HEK293 (cell line): ENCODE measurements at regions not wholly inside any gene's neighbourhood (a gene's known extent, or its start where the extent isn't known, plus 50 kb on each side); places are given as distances from the start of the nearest gene placed in this dataset.

ENCODE experiments used
- CTCF ChIA-PET: fragments of 350-600 bp; formaldehyde crosslinking; extraction: SDS; loops from one replicate; lab custom pipeline; 2021; ENCODE audit warnings: antibody characterized with exemption; lab: Yijun Ruan, JAX
- POLR2A ChIA-PET: fragments of 300-600 bp; formaldehyde crosslinking; extraction: SDS; loops from one replicate; lab custom pipeline; 2020; ENCODE audit warnings: antibody characterized with exemption, inconsistent platforms; lab: Yijun Ruan, JAX
- H3K27ac ChIP-seq: fragments of 200-500 bp; sonication (Bioruptor generic); 2 replicates; pipeline ENCODE4 v1.5.1; 2014; ENCODE audit warnings: low read depth, low read length, control low read depth, inconsistent platforms; ENCODE audit errors: extremely low read depth
- H3K36me3 ChIP-seq, 2 experiments: fragments of 200-500 bp in 1 of 2; sonication (Bioruptor generic) in 1 of 2; 1 replicate in 1 of 2; 2 replicates in 1 of 2; pipeline ENCODE4 v1.5.1; 2014 to 2017; ENCODE audit warnings: inconsistent platforms in 2 of 2, low read length in 2 of 2; ENCODE audit not compliant: control insufficient read depth in 2 of 2, insufficient read depth in 1 of 2
- H3K4me1 ChIP-seq: fragments of 200-500 bp; sonication (Bioruptor generic); 2 replicates; pipeline ENCODE4 v1.5.1; 2014; ENCODE audit warnings: mild to moderate bottlenecking, low read length, inconsistent platforms; ENCODE audit not compliant: control insufficient read depth, insufficient read depth
- H3K4me3 ChIP-seq: 2 replicates; pipeline ENCODE4 v1.5.1; 2011; ENCODE audit warnings: low read depth, mild to moderate bottlenecking, control low read depth, low read length, moderate library complexity
- H3K9me3 ChIP-seq: fragments of 200-500 bp; sonication (Bioruptor generic); 2 replicates; pipeline ENCODE4 v1.5.1; 2014; ENCODE audit warnings: low read depth, low read length, inconsistent platforms; ENCODE audit not compliant: control insufficient read depth, insufficient read depth
- BCL11B ChIP-seq: fragments of 450-650 bp; formaldehyde crosslinking; IDR thresholded peaks from 2 replicates; pipeline ENCODE4 v1.5.1; 2016; ENCODE audit warnings: low read depth, missing biosample characterization, missing genetic modification characterization
- GLI4 ChIP-seq: fragments of 450-650 bp; formaldehyde crosslinking; IDR thresholded peaks from 2 replicates; pipeline ENCODE4 v1.5.1; 2016; ENCODE audit warnings: missing biosample characterization, missing genetic modification characterization
- GLIS2 ChIP-seq: fragments of 450-650 bp; formaldehyde crosslinking; IDR thresholded peaks from 2 replicates; pipeline ENCODE4 v1.5.1; 2016; ENCODE audit warnings: missing biosample characterization, missing genetic modification characterization
- HOXC10 ChIP-seq: sonication (generic); formaldehyde crosslinking; IDR thresholded peaks from 2 replicates; pipeline ENCODE4 v1.8.1; 2023; ENCODE audit warnings: mild to moderate bottlenecking, missing genetic modification reagents
- KLF9 ChIP-seq: fragments of 450-650 bp; formaldehyde crosslinking; IDR thresholded peaks from 2 replicates; pipeline ENCODE4 v1.5.1; 2016; ENCODE audit warnings: missing biosample characterization, missing genetic modification characterization, low read depth
- SP7 ChIP-seq: fragments of 450-650 bp; formaldehyde crosslinking; IDR thresholded peaks from 2 replicates; pipeline ENCODE4 v1.5.1; 2016; ENCODE audit warnings: missing biosample characterization, missing genetic modification characterization
- ZFHX2 ChIP-seq: fragments of 450-650 bp; formaldehyde crosslinking; conservative IDR thresholded peaks from 2 replicates; pipeline ENCODE4 v1.5.1; 2016; ENCODE audit warnings: missing biosample characterization, missing genetic modification characterization
- ZFP3 ChIP-seq: fragments of 450-650 bp; formaldehyde crosslinking; IDR thresholded peaks from 2 replicates; pipeline ENCODE4 v1.5.1; 2016; ENCODE audit warnings: low read depth, missing biosample characterization, missing genetic modification characterization
- ZNF10 ChIP-seq: fragments of 450-650 bp; formaldehyde crosslinking; IDR thresholded peaks from 2 replicates; pipeline ENCODE4 v1.5.1; 2017; ENCODE audit warnings: missing biosample characterization, missing genetic modification characterization
- ZNF155 ChIP-seq: fragments of 450-650 bp; formaldehyde crosslinking; IDR thresholded peaks from 2 replicates; pipeline ENCODE4 v1.5.1; 2016; ENCODE audit warnings: missing biosample characterization, missing genetic modification characterization
- ZNF19 ChIP-seq: fragments of 450-650 bp; formaldehyde crosslinking; IDR thresholded peaks from 2 replicates; pipeline ENCODE4; 2016; ENCODE audit warnings: missing biosample characterization, missing genetic modification characterization, low read depth
- ZNF2 ChIP-seq: fragments of 450-650 bp; formaldehyde crosslinking; IDR thresholded peaks from 2 replicates; pipeline ENCODE4 v1.5.1; 2016; ENCODE audit warnings: missing biosample characterization, missing genetic modification characterization
- ZNF248 ChIP-seq: fragments of 450-650 bp; formaldehyde crosslinking; IDR thresholded peaks from 2 replicates; pipeline ENCODE4 v1.5.1; 2017; ENCODE audit warnings: missing biosample characterization, missing genetic modification characterization
- ZNF335 ChIP-seq: fragments of 450-650 bp; formaldehyde crosslinking; conservative IDR thresholded peaks from 2 replicates; pipeline ENCODE4 v1.5.1; 2016; ENCODE audit warnings: missing biosample characterization, missing genetic modification characterization
- ZNF366 ChIP-seq: fragments of 450-650 bp; formaldehyde crosslinking; conservative IDR thresholded peaks from 2 replicates; pipeline ENCODE4 v1.5.1; 2016; ENCODE audit warnings: missing biosample characterization, missing genetic modification characterization
- ZNF514 ChIP-seq: fragments of 450-650 bp; formaldehyde crosslinking; IDR thresholded peaks from 2 replicates; pipeline ENCODE4 v1.5.1; 2016; ENCODE audit warnings: missing biosample characterization, missing genetic modification characterization
- ZNF660 ChIP-seq: fragments of 450-650 bp; IDR thresholded peaks from 2 replicates; pipeline ENCODE4 v1.5.1; 2018; ENCODE audit warnings: missing biosample characterization, mild to moderate bottlenecking, missing genetic modification characterization
- ZSCAN23 ChIP-seq: fragments of 450-650 bp; formaldehyde crosslinking; IDR thresholded peaks from 2 replicates; pipeline ENCODE4 v1.5.1; 2016; ENCODE audit warnings: missing biosample characterization, missing genetic modification characterization
- TF ChIP-seq, protein P1 (sequence below): fragments of 450-650 bp; formaldehyde crosslinking; IDR thresholded peaks from 2 replicates; pipeline ENCODE4 v1.5.1; 2016; ENCODE audit warnings: missing biosample characterization, missing genetic modification characterization
- TF ChIP-seq, protein P2 (sequence below): fragments of 450-650 bp; formaldehyde crosslinking; IDR thresholded peaks from 2 replicates; pipeline ENCODE4 v1.5.1; 2016; ENCODE audit warnings: missing biosample characterization, missing genetic modification characterization, low read depth
- TF ChIP-seq, protein P3 (sequence below): fragments of 450-650 bp; formaldehyde crosslinking; IDR thresholded peaks from 2 replicates; pipeline ENCODE4 v1.5.1; 2016; ENCODE audit warnings: missing biosample characterization, missing genetic modification characterization, borderline replicate concordance
- TF ChIP-seq, protein P4 (sequence below): fragments of 450-650 bp; formaldehyde crosslinking; IDR thresholded peaks from 2 replicates; pipeline ENCODE4 v1.5.1; 2017; ENCODE audit warnings: missing biosample characterization, missing genetic modification characterization
- TF ChIP-seq, protein P5 (sequence below): fragments of 450-650 bp; formaldehyde crosslinking; IDR thresholded peaks from 2 replicates; pipeline ENCODE4 v1.5.1; 2016; ENCODE audit warnings: missing biosample characterization, missing genetic modification characterization
- TF ChIP-seq, protein P6 (sequence below): fragments of 450-650 bp; formaldehyde crosslinking; IDR thresholded peaks from 2 replicates; pipeline ENCODE4 v1.5.1; 2017; ENCODE audit warnings: missing biosample characterization, missing genetic modification characterization

DNA sequence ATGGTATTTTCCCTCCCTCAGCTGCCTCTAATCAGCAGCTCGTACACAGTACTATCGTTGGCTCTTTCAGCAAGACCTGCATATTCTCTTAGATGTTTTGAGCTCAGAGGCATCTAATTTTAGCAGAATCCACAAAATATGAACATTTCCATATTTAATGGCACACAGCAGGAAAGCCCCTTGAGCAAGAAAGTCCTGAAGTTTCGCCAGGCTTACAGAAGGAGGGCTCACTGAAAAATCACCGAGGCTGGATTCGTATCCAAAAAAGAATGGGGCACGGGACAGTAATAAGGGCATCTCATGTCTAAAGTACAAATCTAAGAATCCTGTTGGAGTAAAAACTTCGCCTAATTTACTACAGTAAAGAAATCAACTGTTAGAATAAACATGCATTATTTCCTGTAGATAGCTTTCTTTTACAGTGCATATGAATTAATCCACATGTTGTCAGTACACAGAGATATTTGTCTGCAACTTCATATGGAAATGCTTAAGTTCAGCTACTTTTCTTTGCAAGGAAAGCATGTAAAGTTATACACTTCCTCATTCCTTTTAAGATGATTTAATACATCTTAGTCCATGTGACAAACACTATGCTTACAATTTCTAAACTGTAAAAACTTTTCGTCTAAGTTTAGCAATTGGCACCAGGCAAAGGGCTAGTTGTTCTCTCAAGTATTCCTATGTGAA is 1205.3 kb upstream of the ADGRL4 start (continued):
- TF ChIP-seq KLF9 (no peak), ZNF366 (tag by site-specific recombination) (no peak), ZNF248 (tag by site-specific recombination) (no peak), GLIS2 (no peak), ZNF19 (tag by site-specific recombination) (no peak)
- TF ChIP-seq, protein P1, sequence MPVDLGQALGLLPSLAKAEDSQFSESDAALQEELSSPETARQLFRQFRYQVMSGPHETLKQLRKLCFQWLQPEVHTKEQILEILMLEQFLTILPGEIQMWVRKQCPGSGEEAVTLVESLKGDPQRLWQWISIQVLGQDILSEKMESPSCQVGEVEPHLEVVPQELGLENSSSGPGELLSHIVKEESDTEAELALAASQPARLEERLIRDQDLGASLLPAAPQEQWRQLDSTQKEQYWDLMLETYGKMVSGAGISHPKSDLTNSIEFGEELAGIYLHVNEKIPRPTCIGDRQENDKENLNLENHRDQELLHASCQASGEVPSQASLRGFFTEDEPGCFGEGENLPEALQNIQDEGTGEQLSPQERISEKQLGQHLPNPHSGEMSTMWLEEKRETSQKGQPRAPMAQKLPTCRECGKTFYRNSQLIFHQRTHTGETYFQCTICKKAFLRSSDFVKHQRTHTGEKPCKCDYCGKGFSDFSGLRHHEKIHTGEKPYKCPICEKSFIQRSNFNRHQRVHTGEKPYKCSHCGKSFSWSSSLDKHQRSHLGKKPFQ (tag by site-specific recombination), result no peak
- TF ChIP-seq, protein P2, sequence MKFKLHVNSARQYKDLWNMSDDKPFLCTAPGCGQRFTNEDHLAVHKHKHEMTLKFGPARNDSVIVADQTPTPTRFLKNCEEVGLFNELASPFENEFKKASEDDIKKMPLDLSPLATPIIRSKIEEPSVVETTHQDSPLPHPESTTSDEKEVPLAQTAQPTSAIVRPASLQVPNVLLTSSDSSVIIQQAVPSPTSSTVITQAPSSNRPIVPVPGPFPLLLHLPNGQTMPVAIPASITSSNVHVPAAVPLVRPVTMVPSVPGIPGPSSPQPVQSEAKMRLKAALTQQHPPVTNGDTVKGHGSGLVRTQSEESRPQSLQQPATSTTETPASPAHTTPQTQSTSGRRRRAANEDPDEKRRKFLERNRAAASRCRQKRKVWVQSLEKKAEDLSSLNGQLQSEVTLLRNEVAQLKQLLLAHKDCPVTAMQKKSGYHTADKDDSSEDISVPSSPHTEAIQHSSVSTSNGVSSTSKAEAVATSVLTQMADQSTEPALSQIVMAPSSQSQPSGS (tag by site-specific recombination), result no peak

DNA sequence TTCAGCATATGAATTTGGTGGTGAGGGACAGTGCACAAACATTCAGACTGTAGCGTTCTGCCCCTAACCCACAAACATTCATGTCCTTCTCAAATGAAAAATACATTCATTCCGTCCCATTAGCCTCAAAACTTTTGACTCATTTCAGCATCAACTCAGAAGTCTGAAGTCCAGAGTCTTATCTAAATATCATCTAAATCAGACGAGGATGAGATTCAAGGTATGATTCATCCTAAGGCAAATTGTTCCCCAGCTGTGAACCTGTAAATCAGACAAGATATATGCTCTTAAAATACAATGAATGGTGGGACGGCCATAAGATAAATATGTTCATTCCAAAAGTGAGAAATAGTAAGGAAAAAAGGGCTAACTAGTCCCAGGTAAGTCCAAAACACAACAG is 1195.6 kb upstream of the ADGRL4 start:
- CTCF ChIA-PET, result interaction anchor here (0.6 to 0.7 kb wide), 2 partner anchors 16 to 908 kb away, joined by 3 to 4 read pairs; no protein-coding TSS in a partner anchor
- H3K9me3 ChIP-seq, result no peaks in the 10 kb centered on the region
- no peak overlapping the region for H3K27ac ChIP-seq
- no peak overlapping the region for H3K4me3 ChIP-seq
- H3K36me3 ChIP-seq, result no peaks in the 10 kb centered on the region
- POLR2A ChIA-PET, result no interaction called here
- no peaks in the 10 kb centered on the region for H3K4me1 ChIP-seq
- TF ChIP-seq HOXC10 (CRISPR knock-in tag) (no peak), ZNF335 (tag by site-specific recombination) (no peak), ZFHX2 (tag by site-specific recombination) (no peak), ZSCAN23 (tag by site-specific recombination) (no peak), GLI4 (tag by site-specific recombination) (no peak), BCL11B (no peak), SP7 (no peak), ZNF155 (tag by site-specific recombination) (no peak)
- TF ChIP-seq, protein P3, sequence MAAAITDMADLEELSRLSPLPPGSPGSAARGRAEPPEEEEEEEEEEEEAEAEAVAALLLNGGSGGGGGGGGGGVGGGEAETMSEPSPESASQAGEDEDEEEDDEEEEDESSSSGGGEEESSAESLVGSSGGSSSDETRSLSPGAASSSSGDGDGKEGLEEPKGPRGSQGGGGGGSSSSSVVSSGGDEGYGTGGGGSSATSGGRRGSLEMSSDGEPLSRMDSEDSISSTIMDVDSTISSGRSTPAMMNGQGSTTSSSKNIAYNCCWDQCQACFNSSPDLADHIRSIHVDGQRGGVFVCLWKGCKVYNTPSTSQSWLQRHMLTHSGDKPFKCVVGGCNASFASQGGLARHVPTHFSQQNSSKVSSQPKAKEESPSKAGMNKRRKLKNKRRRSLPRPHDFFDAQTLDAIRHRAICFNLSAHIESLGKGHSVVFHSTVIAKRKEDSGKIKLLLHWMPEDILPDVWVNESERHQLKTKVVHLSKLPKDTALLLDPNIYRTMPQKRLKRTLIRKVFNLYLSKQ (tag by site-specific recombination), result no peak
- TF ChIP-seq, protein P4, sequence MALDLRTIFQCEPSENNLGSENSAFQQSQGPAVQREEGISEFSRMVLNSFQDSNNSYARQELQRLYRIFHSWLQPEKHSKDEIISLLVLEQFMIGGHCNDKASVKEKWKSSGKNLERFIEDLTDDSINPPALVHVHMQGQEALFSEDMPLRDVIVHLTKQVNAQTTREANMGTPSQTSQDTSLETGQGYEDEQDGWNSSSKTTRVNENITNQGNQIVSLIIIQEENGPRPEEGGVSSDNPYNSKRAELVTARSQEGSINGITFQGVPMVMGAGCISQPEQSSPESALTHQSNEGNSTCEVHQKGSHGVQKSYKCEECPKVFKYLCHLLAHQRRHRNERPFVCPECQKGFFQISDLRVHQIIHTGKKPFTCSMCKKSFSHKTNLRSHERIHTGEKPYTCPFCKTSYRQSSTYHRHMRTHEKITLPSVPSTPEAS, result no peak

DNA sequence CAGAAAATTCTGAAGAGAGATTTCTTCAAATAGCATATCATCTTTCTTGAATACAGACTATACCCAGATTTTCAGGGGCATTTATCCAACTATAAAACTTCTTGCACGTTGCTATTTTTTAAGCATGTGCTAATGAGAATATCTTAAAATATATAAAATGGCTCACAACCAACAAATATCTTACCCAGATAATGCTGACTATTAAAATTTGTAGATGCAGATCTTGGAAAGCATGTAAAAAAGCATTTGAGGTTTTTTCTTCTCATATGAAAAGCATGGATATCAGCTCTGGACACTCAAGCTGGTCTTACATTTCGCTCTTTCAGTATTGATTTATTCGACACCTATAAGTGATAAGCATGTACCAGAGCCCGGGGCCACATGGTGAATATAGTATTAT is 1187.7 kb upstream of the ADGRL4 start:
- no peak overlapping the region for H3K4me3 ChIP-seq
- no peaks in the 10 kb centered on the region for H3K36me3 ChIP-seq
- POLR2A ChIA-PET, result no interaction called here
- H3K4me1 ChIP-seq, result no peaks in the 10 kb centered on the region
- no peak overlapping the region for H3K27ac ChIP-seq
- CTCF ChIA-PET, result no interaction called here
- H3K9me3 ChIP-seq, result no peaks in the 10 kb centered on the region
- TF ChIP-seq ZNF10 (tag by site-specific recombination) (no peak), ZNF514 (tag by site-specific recombination) (no peak), ZNF2 (tag by site-specific recombination) (no peak), ZFP3 (tag by site-specific recombination) (no peak), ZNF660 (no peak), ZSCAN23 (tag by site-specific recombination) (no peak)
- TF ChIP-seq, protein P5, sequence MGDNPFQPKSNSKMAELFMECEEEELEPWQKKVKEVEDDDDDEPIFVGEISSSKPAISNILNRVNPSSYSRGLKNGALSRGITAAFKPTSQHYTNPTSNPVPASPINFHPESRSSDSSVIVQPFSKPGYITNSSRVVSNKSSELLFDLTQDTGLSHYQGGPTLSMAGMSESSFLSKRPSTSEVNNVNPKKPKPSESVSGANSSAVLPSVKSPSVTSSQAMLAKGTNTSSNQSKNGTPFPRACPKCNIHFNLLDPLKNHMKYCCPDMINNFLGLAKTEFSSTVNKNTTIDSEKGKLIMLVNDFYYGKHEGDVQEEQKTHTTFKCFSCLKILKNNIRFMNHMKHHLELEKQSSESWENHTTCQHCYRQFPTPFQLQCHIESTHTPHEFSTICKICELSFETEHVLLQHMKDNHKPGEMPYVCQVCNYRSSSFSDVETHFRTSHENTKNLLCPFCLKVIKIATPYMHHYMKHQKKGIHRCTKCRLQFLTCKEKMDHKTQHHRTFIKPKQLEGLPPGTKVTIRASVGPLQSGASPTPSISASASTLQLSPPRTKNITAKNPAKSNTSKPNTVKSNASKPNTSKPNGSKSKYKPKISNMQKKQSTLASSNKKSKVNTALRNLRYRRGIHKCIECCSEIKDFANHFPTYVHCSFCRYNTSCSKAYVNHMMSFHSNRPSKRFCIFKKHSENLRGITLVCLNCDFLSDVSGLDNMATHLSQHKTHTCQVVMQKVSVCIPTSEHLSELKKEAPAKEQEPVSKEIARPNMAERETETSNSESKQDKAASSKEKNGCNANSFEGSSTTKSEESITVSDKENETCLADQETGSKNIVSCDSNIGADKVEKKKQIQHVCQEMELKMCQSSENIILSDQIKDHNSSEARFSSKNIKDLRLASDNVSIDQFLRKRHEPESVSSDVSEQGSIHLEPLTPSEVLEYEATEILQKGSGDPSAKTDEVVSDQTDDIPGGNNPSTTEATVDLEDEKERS (tag by site-specific recombination), result no peak
- TF ChIP-seq, protein P6, sequence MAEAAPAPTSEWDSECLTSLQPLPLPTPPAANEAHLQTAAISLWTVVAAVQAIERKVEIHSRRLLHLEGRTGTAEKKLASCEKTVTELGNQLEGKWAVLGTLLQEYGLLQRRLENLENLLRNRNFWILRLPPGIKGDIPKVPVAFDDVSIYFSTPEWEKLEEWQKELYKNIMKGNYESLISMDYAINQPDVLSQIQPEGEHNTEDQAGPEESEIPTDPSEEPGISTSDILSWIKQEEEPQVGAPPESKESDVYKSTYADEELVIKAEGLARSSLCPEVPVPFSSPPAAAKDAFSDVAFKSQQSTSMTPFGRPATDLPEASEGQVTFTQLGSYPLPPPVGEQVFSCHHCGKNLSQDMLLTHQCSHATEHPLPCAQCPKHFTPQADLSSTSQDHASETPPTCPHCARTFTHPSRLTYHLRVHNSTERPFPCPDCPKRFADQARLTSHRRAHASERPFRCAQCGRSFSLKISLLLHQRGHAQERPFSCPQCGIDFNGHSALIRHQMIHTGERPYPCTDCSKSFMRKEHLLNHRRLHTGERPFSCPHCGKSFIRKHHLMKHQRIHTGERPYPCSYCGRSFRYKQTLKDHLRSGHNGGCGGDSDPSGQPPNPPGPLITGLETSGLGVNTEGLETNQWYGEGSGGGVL, result no peak
